ENCODE measurements at regions not wholly inside any gene's neighbourhood (a gene's known extent, or its start where the extent isn't known, plus 50 kb on each side); places are given as distances from the start of the nearest gene placed in this dataset.

DNA sequence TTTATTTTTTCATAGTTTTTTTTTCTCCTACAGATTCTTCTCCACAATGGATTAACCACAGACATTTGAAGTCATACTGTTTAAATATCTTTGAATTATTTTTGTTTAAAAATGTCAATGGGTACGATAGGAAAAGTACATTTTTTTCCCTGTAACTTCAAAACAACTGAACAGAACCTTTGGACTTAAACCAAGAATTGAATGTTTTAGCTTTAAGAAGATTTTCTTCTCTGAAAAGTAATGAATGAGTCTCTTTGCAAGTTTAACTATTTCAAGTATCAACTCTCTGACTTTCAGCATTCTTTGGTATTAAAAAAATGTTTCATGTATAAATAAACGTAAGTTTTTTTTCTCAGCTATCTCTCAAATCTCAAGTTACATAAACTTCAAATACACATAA, 364.3 kb downstream of the FBXO8 start:
- Histone ChIP-seq H3K27ac (ENCODE audit: low read length) (no peak overlapping the region), H3K4me1 (ENCODE audit: control insufficient read depth, insufficient read depth, low read length) (no peaks in the 10 kb centered on the region), H3K36me3 (ENCODE audit: control insufficient read depth, insufficient read depth, low read length) (no peaks in the 10 kb centered on the region), H3K4me3 (ENCODE audit: low read length) (no peak overlapping the region), H3K27me3 (ENCODE audit: control insufficient read depth, insufficient read depth, low read length) (no peaks in the 10 kb centered on the region), H3K9me3 (ENCODE audit: control insufficient read depth, insufficient read depth, low read length) (no peaks in the 10 kb centered on the region)
- H3K4me1 Mint-ChIP-seq, result no peaks in the 10 kb centered on the region
- peaks cover 3% of the 10 kb centered on the region in 2 donors for H3K9me3 Mint-ChIP-seq
- no peak overlapping the region for H3K27ac Mint-ChIP-seq
- no peak for ATAC-seq
- H3K27me3 Mint-ChIP-seq (ENCODE audit: low read depth in 2 of 2), result no peaks in the 10 kb centered on the region
- DNase-seq, result no peak
- no CpG with 5 or more reads among the region's 2 CpGs for WGBS (ENCODE audit: insufficient coverage)
- TF ChIP-seq, protein P1, sequence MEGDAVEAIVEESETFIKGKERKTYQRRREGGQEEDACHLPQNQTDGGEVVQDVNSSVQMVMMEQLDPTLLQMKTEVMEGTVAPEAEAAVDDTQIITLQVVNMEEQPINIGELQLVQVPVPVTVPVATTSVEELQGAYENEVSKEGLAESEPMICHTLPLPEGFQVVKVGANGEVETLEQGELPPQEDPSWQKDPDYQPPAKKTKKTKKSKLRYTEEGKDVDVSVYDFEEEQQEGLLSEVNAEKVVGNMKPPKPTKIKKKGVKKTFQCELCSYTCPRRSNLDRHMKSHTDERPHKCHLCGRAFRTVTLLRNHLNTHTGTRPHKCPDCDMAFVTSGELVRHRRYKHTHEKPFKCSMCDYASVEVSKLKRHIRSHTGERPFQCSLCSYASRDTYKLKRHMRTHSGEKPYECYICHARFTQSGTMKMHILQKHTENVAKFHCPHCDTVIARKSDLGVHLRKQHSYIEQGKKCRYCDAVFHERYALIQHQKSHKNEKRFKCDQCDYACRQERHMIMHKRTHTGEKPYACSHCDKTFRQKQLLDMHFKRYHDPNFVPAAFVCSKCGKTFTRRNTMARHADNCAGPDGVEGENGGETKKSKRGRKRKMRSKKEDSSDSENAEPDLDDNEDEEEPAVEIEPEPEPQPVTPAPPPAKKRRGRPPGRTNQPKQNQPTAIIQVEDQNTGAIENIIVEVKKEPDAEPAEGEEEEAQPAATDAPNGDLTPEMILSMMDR (IDR thresholded peaks at IDR 0.05), result no peak
- intact Hi-C loops (cut with micrococcal nuclease), result no loop called here
- no peak overlapping the region for H3K4me3 Mint-ChIP-seq
- no peaks in the 10 kb centered on the region for H3K36me3 Mint-ChIP-seq

DNA sequence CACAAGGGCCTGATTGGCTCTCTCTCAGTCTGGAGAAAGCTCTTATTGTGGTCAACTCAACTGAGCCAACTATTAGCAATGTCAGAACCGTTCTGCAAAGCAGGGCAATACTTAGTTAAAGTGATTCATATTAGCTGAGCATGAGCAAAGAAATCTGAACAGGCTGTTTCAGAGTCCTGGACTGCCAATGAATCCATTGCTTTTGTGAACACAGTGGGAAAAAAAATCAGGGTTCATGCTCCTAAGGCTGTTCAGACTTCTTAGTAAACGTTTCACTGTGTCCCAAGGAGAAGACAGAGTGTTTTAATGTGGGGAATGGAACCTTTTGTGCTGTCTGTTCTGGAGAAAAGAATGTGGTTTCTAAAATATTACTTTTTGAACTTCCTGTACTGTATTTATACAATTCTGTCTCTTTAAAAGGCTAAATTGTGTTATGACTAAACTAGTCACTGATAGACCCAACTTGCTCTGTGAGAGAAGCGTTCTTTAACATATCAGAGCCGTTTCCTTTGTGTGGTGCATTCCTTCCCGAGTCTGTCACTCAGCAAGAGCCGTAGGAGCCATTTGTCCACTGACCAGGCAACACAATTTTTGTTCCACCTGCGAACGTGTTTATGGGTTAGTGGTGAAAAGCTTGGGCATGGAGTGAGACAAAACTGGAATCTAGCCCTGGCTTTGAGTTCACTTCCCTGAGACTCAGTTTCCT, 366.1 kb downstream of the FBXO8 start:
- 68% methylated on average over 7 of the region's 8 CpGs for WGBS (ENCODE audit: insufficient coverage)
- Histone ChIP-seq H3K4me1 (ENCODE audit: control insufficient read depth, insufficient read depth, low read length) (no peaks in the 10 kb centered on the region), H3K27me3 (ENCODE audit: control insufficient read depth, insufficient read depth, low read length) (no peaks in the 10 kb centered on the region), H3K27ac (ENCODE audit: low read length) (no peak overlapping the region), H3K9me3 (ENCODE audit: control insufficient read depth, insufficient read depth, low read length) (no peaks in the 10 kb centered on the region), H3K4me3 (ENCODE audit: low read length) (no peak overlapping the region), H3K36me3 (ENCODE audit: control insufficient read depth, insufficient read depth, low read length) (no peaks in the 10 kb centered on the region)
- H3K27ac Mint-ChIP-seq, result no peak overlapping the region
- no peaks in the 10 kb centered on the region for H3K36me3 Mint-ChIP-seq
- TF ChIP-seq, protein P1 (IDR thresholded peaks at IDR 0.05), result no peak
- no peak for DNase-seq
- peaks cover 4 to 5% of the 10 kb centered on the region in 2 donors for H3K9me3 Mint-ChIP-seq
- no peak overlapping the region for H3K4me3 Mint-ChIP-seq
- no peak for ATAC-seq
- H3K27me3 Mint-ChIP-seq (ENCODE audit: low read depth in 2 of 2), result no peaks in the 10 kb centered on the region
- H3K4me1 Mint-ChIP-seq, result no peaks in the 10 kb centered on the region
- intact Hi-C loops (cut with micrococcal nuclease), result no loop called here

DNA sequence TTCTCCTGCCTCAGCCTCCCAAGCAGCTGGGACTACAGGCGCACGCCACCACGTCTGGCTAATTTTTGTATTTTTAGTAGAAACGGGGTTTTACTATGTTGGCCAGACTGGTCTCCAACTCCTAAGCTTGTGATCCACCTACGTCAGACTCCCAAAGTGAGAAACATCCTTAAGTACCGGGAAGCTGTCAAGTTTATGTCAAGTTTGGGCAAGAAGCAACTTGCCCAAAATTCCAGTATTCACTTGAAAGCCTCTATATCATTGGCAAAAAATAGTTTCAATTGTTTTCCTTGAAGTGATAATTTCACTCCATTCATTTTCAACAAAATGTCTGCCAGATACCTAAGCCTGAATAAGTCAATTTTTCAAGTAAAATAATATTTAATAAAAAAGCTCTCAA, 370.0 kb downstream of the FBXO8 start:
- no peaks in the 10 kb centered on the region for H3K27me3 ChIP-seq (ENCODE audit: control insufficient read depth, insufficient read depth, low read length)
- Mint-ChIP-seq H3K27ac (no peak overlapping the region), H3K4me1 (no peaks in the 10 kb centered on the region), H3K36me3 (no peaks in the 10 kb centered on the region), H3K9me3 (peaks cover 10 to 16% of the 10 kb centered on the region in 2 donors), H3K4me3 (no peak overlapping the region), H3K27me3 (ENCODE audit: low read depth in 2 of 2) (no peaks in the 10 kb centered on the region)
- 92% methylated on average over 6 of the region's 6 CpGs for WGBS (ENCODE audit: insufficient coverage)
- no peaks in the 10 kb centered on the region for H3K4me1 ChIP-seq (ENCODE audit: control insufficient read depth, insufficient read depth, low read length)
- H3K36me3 ChIP-seq (ENCODE audit: control insufficient read depth, insufficient read depth, low read length), result no peaks in the 10 kb centered on the region
- H3K27ac ChIP-seq (ENCODE audit: low read length), result no peak overlapping the region
- no peak for DNase-seq
- no peaks in the 10 kb centered on the region for H3K9me3 ChIP-seq (ENCODE audit: control insufficient read depth, insufficient read depth, low read length)
- ATAC-seq, result no peak
- intact Hi-C loops (cut with micrococcal nuclease), result no loop called here
- TF ChIP-seq, protein P1 (IDR thresholded peaks at IDR 0.05), result no peak
- H3K4me3 ChIP-seq (ENCODE audit: low read length), result no peak overlapping the region

DNA sequence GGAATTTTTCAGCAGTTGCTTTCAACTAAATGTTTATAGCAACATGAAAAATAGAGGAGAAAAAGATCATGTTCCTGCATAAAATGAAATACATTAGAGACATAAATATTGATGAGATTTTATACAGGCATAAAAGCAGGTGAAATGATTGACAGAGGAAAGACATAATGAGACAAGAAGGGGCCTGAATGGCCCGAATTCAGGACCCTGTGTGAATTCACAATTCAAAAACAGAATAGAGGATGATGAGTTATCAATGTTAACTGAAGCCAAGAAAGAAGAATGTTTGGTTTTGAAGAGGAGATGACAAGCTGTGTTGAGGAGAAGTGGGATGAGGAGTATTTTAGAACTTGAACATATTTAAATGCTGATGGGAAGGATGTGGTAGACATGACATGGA, 371.1 kb downstream of the FBXO8 start:
- Mint-ChIP-seq H3K4me1 (no peaks in the 10 kb centered on the region), H3K27me3 (ENCODE audit: low read depth in 2 of 2) (no peaks in the 10 kb centered on the region), H3K36me3 (no peaks in the 10 kb centered on the region), H3K9me3 (peaks cover 10 to 16% of the 10 kb centered on the region in 2 donors), H3K27ac (no peak overlapping the region), H3K4me3 (no peak overlapping the region)
- Histone ChIP-seq H3K4me1 (ENCODE audit: control insufficient read depth, insufficient read depth, low read length) (no peaks in the 10 kb centered on the region), H3K9me3 (ENCODE audit: control insufficient read depth, insufficient read depth, low read length) (no peaks in the 10 kb centered on the region), H3K27ac (ENCODE audit: low read length) (no peak overlapping the region), H3K36me3 (ENCODE audit: control insufficient read depth, insufficient read depth, low read length) (no peaks in the 10 kb centered on the region), H3K27me3 (ENCODE audit: control insufficient read depth, insufficient read depth, low read length) (no peaks in the 10 kb centered on the region), H3K4me3 (ENCODE audit: low read length) (no peak overlapping the region)
- intact Hi-C loops (cut with micrococcal nuclease), result no loop called here
- ATAC-seq (no peak), DNase-seq (no peak)
- TF ChIP-seq, protein P1 (IDR thresholded peaks at IDR 0.05), result no peak
- 63% methylated on average over 1 of the region's 1 CpG for WGBS (ENCODE audit: insufficient coverage)
